MV-4-11 (cell line): ENCODE measurements at regions not wholly inside any gene's neighbourhood (a gene's known extent, or its start where the extent isn't known, plus 50 kb on each side); places are given as distances from the start of the nearest gene placed in this dataset.

Source experiments
- DNase-seq: peaks from one replicate; lab custom pipeline; 2025; lab: John Stamatoyannopoulos, UW

DNA sequence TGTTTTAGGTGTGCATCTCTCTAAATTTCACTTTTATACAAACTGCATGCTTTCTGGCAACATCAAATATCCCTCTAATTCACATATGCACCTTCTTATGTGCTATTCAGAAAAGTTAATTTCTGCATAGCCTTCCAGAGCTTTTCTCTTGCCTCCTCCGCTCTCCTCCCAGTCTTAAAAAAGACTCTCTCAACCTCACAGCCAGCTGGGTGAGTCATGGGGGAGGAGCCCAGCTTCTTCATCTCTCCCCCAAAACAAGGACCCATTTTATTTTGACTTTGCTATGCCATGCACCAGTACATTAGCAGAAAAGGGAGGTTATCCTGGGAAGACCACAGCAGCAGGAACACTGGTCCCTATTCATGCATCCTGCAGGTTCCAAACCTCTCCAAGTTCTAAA is 234.4 kb downstream of the KCNA4 start:
- DNase-seq, result no peak

- DNase-seq, result no peak
These were observed 235.6 kb downstream of the KCNA4 start for GRCh38 chr11:29781268-29781667.

- DNase-seq, result no peak
These were observed 236.1 kb downstream of the KCNA4 start for GRCh38 chr11:29780756-29781155.

DNA sequence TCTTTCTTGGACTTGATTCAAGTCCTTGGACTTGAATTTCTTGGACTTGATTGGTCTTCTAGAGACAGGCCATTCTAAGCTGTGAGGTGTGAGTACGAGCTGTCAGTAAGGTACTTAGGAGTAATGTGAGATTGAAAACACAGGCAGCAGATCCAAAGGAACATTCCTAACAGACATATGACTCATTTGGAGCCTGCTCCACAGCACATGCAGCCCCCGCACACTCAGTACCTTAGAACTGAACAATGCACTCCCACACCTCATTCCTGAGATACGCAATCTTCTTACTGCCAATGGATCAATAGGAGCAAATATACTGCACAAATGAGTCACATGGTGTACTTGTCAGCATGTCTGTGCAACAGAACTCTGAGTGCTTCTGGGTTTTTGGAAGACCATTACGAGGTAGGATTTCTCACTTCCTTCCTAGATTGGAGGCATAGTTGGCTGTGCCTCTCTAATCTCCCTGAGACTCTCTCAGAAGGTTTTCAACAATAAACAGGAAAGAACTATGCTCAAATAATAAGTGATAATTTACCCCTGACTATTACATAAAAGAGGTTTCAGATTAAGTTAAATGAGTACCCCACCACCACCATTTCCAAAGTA is 243.1 kb downstream of the KCNA4 start:
- no peak for DNase-seq

DNA sequence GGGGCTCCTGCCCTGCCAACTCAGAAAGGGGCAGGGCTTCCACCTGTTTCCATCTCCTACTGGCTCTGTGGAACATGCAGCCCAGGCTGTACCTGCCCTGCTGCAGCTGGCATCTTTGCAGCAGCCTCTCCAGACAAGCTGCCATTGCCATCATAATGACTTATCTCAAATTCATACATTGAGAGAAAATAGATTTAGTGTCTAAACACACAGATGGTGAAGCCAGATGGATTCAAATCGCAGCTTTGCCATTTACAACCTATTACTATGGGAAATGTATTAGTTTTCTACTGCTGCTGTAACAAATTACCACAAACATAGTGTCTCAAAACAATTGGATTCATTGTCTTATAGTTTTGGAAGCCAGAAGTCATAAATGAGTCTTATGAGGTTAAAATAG is 260.0 kb downstream of the KCNA4 start:
- no peak for DNase-seq

DNA sequence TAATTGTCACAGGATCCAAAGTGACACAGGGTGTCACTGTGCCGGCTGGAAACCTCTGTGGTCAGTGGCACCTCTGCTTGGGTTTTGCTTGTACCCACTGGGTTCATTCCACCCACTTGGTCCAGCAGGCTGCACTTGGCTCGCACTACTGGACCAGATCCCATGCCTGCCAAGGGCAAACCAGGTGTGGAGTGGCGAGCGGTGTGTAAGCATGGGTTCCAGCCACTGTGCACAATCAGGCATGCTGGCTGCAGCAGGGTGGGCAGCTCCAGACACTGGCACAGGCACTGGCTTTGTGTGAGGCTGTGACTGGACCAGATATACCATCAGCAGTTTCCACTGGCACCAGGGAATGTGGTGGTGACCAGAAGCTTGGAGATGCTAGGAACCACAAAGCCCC is 261.4 kb downstream of the KCNA4 start:
- DNase-seq, result no peak

DNA sequence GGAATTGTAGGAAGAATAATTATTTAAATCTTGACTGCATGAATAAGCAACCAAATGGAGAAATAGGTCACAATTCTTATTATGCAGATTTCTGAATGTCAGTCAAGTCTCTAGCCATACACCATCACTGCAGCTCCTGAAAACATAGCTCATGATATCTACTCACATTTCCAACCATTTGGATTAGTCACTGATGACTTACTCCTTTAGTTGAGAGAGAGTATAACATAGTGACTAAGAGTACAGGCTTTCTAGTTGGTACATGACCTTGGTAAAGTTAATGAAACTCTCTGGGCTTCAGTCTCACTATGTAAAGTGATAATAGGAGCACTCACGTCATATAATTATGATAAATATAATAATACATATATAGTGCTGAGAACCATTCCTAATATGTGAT is 265.2 kb downstream of the KCNA4 start:
- no peak for DNase-seq

DNA sequence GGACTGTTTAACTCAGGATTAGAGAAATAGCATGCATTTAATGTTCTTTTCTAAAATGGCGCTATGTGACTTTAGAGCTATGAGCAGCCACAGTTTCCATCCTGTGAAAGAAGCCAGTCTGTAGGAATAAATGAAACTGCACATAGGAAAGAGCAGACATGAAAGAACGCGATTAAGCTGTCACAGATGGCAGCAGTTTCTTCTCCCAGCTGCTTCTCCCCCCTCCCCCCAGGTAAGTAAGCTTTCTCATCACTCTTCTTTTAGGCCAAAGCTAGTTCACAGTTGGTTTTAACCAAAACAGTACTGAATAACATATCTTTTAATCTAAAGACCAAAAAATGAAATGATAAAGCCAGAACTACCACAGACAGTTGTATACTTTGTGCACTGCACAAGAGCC is 266.4 kb downstream of the KCNA4 start:
- no peak for DNase-seq

GRCh38 chr11:29734287-29734686 is 282.5 kb downstream of the KCNA4 start:
- DNase-seq, result no peak

- no peak for DNase-seq
These were observed 303.0 kb downstream of the KCNA4 start for GRCh38 chr11:29713831-29714320.

GRCh38 chr11:29712616-29713015 is 304.2 kb downstream of the KCNA4 start:
- DNase-seq, result no peak

- DNase-seq, result no peak
These were observed 308.9 kb downstream of the KCNA4 start for GRCh38 chr11:29707924-29708323.

DNA sequence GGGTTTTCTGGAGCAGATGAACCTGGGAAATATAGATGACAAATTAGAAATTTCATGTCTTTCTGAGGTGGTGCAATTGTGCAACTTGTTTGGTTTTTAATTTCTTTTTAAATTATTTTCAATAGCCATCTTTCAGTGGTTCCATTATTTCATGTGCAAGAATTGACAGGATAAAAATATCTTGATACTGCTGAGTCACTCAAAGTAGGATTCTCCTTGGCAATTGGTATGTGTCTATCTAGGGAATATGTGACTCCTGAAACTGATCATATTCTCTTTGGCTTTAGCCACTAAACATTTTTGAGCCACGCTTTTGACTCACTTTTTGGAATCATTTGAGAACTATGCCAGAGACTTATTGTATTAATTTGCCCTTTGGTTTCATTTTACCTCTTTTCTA is 331.5 kb downstream of the KCNA4 start:
- no peak for DNase-seq

GRCh38 chr11:29682856-29683255 is 334.0 kb downstream of the KCNA4 start:
- DNase-seq, result no peak

- no peak for DNase-seq
These were observed 336.8 kb downstream of the KCNA4 start for GRCh38 chr11:29679996-29680395.

DNA sequence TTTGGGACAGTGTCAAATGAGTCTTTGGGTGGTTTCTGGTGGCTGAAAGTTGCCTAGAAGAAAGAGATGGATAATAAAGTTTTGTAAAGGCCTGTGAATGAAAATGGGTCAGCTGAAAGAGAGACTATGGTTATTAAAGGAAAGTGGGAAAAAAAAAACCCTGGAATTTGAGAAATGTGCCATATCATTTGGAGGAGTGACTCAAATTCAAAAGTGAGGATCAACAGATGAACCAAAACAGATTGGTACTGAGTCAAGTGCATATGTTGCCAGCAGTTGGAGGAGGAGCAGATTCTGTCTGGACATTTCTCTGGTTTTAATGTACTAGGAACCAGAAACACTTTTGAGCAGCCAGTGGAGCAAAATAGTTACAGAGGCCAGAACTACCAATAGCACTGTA is 339.8 kb downstream of the KCNA4 start:
- no peak for DNase-seq

- no peak for DNase-seq
These were observed 347.5 kb downstream of the KCNA4 start for GRCh38 chr11:29669310-29669709.

GRCh38 chr11:29657709-29658108 is 359.1 kb downstream of the KCNA4 start:
- DNase-seq, result no peak

- no peak for DNase-seq
These were observed 360.2 kb downstream of the KCNA4 start for GRCh38 chr11:29656597-29656996.

DNA sequence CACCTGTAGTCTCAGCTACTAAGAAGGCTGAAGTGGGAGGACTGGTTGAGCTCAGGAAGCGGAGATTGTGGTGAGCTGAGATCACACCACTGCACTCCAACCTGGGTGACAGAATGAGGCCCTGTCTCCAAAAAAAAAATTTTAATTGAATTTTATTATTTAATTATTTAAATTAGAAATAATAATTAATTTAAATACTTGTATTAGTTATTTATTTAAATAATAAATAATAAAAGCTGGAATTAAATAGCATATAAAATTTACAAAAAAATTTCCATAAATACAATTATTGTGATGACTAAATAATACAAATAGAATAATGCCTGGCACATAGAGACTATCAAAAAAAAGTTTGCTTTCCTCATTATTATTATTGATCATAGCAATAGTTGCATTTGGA is 371.5 kb downstream of the KCNA4 start:
- DNase-seq, result no peak

DNA sequence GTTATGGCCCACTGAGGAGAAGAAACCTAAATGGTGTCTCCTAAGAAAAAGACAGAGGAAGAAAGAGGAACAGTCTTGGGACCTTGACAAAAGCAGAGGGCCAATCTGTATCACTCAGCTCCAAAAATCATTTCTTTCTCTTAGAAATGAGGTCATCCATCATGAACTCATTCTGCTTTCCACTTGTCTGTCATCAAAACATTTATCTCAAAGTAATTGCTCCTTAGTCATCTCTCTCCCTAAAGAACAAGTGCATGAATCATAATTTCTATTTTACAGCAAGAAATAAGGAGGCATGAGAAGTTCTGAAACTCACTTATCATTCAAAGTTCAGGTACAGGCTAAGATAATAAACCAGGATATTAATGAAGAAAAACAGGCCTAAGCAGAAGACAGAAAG is 375.6 kb downstream of the KCNA4 start:
- no peak for DNase-seq

DNA sequence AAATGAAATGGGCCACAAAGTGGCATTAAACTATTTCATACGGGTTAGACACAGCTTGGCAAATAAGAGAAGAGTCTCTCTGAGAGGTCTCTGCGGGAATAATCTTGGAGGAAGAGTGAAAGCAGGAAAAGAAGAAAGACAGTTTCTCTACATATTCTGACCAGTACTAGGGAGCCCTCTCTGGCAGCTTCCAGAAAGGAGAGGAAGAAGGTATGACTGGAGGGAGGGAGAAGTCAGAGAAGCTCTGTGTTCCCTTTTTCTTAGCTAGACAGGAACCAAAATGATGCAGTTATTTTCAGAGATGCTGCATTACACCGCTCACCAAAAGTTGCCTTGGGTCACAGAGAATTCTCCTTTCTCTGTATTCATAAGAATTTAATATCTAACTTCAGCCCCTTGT is 382.1 kb downstream of the KCNA4 start:
- DNase-seq, result peak; percentile 18

DNA sequence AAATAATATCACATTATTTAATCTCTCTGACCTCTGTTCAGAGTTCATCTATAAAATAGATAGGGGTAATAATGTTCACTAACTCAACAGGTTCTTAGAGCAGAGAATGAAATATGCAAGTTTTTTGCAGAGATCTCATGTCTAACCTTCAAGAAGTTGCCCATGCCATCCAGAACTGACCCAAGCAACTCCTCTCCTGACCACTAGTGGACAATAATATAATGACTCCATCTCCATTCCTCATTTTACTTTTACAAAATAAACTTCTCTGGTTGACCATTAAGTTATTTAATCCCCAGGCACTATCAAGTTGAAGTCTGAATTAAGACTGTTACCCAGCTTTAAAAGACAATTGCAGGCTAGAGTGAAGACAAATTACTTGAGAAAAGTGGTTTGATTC is 382.6 kb downstream of the KCNA4 start:
- DNase-seq, result no peak

DNA sequence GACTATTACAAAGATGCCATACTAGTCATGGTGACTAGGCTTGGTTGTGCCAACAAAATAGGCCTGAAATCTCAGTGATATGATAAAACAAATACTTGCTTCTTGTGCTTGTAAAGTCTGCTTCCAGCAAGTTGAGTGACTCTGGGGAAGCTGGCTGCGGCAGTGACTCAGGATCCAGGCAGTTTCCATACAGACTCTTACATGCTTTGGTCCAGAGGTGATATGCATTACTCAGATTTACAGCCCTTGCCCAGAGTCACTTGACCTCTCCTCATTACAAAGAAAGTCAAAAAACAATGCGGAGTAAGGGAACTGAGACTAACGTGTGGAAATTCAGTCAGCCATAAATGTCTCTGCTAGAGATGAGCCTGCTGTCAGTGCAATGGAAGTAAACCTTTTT is 387.5 kb downstream of the KCNA4 start:
- DNase-seq, result no peak

GRCh38 chr11:29628609-29629008 is 388.2 kb downstream of the KCNA4 start:
- DNase-seq, result no peak
